Fibroblast of the aortic adventitia (primary cell): ENCODE measurements at regions not wholly inside any gene's neighbourhood (a gene's known extent, or its start where the extent isn't known, plus 50 kb on each side); places are given as distances from the start of the nearest gene placed in this dataset.
"Not testable (repeated sequence)": the region's sequence is repeated elsewhere in the genome, so short reads cannot be mapped to it uniquely, and the experiment has no call there.

Experiments
- DNase-seq: peaks from one replicate; pipeline ENCODE4 v3.0.0-alpha.2; 2010; ENCODE audit warnings: low read depth
- H3K4me3 ChIP-seq: 2 replicates; pipeline ENCODE4 v1.5.1; 2011; ENCODE audit warnings: low read depth, mild to moderate bottlenecking, control low read depth, low read length, moderate library complexity
- TF ChIP-seq, protein P1 (sequence below): IDR thresholded peaks from 2 replicates; pipeline ENCODE4 v1.5.1; 2011; ENCODE audit warnings: mild to moderate bottlenecking, low read length, control low read depth, inconsistent platforms; ENCODE audit not compliant: insufficient read depth

DNA sequence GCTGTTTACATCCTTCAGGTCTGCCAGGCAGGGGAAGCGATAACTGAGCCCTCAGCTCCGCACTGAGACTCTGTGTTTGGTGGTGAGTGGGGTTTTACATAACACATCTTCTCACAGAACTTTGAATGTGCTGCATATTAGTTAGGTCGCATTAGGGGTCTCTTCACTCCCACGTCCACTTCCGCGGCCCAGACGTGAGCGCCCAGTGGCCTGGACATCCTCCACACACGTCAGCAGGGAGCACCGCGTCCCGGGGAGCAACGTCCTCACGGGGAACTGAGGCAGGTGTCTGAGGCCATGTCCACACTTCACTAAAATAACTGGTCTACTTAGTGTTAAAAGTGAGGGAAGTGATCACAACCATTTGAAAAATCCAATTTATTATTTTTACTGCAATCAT lies 100.4 kb upstream of the SATB2 start:
- H3K4me3 ChIP-seq, result no peak overlapping the region
- TF ChIP-seq, protein P1, sequence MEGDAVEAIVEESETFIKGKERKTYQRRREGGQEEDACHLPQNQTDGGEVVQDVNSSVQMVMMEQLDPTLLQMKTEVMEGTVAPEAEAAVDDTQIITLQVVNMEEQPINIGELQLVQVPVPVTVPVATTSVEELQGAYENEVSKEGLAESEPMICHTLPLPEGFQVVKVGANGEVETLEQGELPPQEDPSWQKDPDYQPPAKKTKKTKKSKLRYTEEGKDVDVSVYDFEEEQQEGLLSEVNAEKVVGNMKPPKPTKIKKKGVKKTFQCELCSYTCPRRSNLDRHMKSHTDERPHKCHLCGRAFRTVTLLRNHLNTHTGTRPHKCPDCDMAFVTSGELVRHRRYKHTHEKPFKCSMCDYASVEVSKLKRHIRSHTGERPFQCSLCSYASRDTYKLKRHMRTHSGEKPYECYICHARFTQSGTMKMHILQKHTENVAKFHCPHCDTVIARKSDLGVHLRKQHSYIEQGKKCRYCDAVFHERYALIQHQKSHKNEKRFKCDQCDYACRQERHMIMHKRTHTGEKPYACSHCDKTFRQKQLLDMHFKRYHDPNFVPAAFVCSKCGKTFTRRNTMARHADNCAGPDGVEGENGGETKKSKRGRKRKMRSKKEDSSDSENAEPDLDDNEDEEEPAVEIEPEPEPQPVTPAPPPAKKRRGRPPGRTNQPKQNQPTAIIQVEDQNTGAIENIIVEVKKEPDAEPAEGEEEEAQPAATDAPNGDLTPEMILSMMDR, result no peak
- DNase-seq, result no peak

DNA sequence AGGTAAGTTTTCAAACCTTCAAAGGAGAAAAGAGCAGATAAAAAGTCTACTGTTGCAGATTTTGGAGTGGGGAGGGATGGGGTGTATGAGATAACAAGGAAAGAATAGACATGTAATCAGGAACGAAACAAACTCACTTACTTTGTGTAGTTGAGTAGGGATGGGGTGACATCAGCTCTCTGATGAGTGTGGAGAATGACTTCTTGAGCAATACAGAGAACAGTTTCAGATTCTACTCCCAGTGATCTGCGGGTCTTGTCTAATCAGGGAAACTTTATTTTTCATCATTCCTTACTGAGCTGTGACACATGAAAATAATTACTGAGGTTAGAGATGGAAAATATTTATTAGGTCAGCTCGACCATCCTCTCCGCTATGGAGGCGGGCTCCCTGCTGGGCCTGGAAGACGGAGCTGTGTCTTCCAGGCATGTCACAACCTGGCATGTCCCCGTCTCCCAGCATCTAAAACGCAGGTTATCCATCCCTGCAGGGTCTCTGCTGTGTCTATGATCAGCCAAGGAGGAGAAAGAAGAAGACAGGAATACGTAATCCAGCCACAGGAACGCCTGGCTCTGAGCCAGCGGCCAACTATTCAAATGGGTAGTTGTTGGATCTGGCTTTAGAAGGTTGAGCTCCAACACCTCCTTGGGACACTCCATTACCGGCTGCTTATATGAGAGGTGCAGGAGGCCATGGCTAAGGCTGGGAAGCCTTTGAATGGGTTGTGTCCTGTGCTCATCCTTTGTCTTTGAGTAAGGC lies 99.0 kb upstream of the SATB2 start:
- no peak for DNase-seq
- no peak overlapping the region for H3K4me3 ChIP-seq

DNA sequence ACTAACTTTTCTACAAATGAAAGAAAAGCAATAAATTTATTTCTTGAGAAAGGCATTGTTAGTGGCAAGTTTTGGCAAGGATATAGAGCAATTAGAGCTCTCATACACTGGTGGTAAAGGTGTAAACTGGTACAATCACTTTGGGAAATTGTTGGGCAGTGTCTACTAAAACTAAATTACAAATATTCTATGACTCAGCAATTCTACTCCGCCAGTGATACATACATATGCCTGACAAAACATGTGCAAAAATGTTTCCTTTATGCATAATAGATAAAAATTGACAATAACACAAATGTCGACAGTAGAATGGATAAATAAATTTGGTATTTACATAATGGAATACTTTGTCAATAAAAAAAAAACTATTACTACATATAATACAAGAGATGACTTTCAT lies 96.3 kb upstream of the SATB2 start:
- DNase-seq, result no peak
- TF ChIP-seq, protein P1, result no peak
- no peak overlapping the region for H3K4me3 ChIP-seq

More for the DNA sequence above, 99.0 kb upstream of the SATB2 start:
- TF ChIP-seq, protein P1, result no peak

DNA sequence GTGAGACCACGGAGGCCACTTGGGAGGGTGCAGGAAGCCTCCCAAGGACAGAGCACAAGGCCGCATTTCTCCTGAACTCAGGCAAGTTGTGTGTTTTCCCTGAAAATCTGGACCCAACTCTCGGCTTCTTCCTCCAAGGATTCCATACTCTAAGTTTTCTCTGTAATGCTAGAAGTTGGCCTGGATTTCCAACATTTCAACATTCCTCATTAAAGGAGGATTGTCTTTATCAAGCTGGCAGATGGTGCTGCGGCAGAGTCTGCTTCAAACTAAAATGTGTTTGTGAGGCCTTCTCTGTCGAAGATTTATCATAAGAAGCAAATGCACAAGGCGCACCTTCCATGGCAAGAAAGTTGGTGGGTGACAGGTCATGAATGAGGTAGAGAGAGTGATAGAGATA lies 94.4 kb upstream of the SATB2 start:
- DNase-seq, result no peak
- H3K4me3 ChIP-seq, result no peak overlapping the region
- TF ChIP-seq, protein P1, result no peak

DNA sequence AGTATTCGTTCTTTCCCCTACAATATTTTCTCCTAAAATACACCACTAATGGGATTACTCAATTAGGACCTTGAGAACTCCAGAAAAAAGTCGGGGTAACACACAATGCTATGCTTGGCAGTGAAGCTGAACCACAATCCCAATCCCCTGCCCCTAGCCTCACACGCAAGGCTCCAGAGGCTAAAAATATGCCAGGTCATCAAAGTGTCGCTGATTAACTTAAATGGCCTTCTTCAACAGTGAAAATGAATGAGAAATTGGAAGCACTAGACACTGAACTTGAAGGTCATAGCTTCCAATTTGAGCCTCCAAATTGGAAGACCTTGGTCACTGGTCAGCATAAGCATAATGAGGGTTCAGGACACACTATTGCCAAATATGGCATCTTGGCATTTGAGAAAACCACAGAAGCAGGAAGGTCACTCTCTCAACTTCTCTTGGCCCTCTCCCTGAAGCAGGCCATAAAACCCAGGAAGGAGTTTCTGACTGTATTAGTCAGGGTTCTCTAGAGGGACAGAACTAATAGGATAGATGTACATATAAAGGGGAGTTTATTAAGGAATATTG lies 86.0 kb upstream of the SATB2 start:
- no peak overlapping the region for H3K4me3 ChIP-seq
- no peak for DNase-seq
- TF ChIP-seq, protein P1, result no peak

DNA sequence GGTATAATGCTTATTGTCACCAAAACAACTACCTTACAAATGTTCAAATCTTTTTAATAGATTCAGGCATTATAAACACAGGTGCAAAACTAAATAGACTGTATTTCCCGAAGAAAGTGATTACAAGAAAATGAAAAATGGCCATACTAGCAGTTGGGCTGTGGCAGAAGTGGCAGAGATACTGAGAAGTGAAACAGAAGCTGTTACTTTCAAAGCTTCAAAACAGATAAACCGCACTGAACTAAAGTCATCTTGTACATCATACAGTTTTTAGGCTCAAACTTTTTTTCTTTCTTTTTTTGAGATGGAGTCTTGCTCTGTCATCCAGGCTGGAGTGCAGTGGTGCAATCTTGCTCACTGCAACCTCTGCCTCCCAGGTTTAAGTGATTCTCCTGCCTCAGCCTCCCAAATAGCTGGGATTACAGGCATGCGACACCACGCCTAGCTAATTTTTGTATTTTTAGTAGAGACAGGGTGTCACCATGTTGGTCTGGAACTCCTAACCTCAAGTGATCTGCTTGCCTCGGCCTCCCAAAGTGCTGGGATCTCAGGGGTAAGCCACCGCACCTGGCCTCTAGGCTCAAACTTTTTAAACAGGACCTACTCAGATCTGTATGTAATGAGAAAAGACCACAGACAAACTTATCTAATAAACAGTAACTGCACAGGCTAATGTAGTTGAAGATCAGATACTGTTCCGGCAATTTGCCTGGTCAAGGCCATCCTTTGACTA lies 77.9 kb upstream of the SATB2 start:
- TF ChIP-seq, protein P1, result no peak
- no peak overlapping the region for H3K4me3 ChIP-seq
- DNase-seq, result no peak

DNA sequence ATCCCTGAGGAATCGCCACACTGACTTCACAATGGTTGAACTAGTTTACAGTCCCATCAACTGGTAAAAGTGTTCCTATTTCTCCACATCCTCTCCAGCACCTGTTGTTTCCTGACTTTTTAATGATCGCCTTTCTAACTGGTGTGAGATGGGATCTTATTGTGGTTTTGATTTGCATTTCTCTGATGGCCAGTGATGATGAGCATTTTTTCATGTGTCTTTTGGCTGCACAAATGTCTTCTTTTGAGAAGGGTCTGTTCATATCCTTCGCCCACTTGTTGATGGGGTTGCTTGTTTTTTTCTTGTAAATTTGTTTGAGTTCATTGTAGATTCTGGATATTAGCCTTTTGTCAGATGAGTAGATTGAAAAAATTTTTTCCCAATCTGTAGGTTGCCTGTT lies 76.1 kb upstream of the SATB2 start:
- H3K4me3 ChIP-seq, DNase-seq: not testable (repeated sequence)
